ENCODE measurements at regions not wholly inside any gene's neighbourhood (a gene's known extent, or its start where the extent isn't known, plus 50 kb on each side); places are given as distances from the start of the nearest gene placed in this dataset.

GRCh38 chr12:93185369-93185741 lies 192.4 kb upstream of the NUDT4 start:
- Histone ChIP-seq H3K27me3 (ENCODE audit: control insufficient read depth, low read length) (no peaks in the 10 kb centered on the region), H4K20me1 (ENCODE audit: control insufficient read depth, insufficient read depth, low read depth, low read length) (no peaks in the 10 kb centered on the region), H3K4me3 (ENCODE audit: low read length) (peak overlapping the region; percentile 59; the same call in 1 of the 2 replicates), H3K27ac (ENCODE audit: low read depth, low read length) (no peak overlapping the region), H3K79me2 (ENCODE audit: control insufficient read depth, low read length) (no peaks in the 10 kb centered on the region), H3K4me2 (ENCODE audit: low read length) (peak overlapping the region; percentile 81; the same call in 1 of the 2 replicates), H3F3A (ENCODE audit: control insufficient read depth, insufficient read depth) (no peaks in the 10 kb centered on the region), H3K9me2 (replicated peaks; ENCODE audit: control insufficient read depth, low read length) (no peaks in the 10 kb centered on the region), H3K4me1 (ENCODE audit: control insufficient read depth, low read length) (peaks cover 49% of the 10 kb centered on the region), H3K36me3 (ENCODE audit: control insufficient read depth, low read length) (no peaks in the 10 kb centered on the region), H3K9me3 (ENCODE audit: control insufficient read depth, insufficient read depth, low read length) (no peaks in the 10 kb centered on the region)
- no peak for TF ChIP-seq CTCF (IDR thresholded peaks at IDR 0.05; ENCODE audit: low read depth, low read length, poor library complexity, severe bottlenecking)
- TF ChIP-seq EZH2phosphoT487 (IDR thresholded peaks at IDR 0.05; ENCODE audit: borderline replicate concordance, low read length): no peak

GRCh38 chr12:93186131-93186530 lies 191.6 kb upstream of the NUDT4 start:
- Histone ChIP-seq H3K4me2 (ENCODE audit: low read length) (no peak overlapping the region), H3K79me2 (ENCODE audit: control insufficient read depth, low read length) (no peaks in the 10 kb centered on the region), H3K4me1 (ENCODE audit: control insufficient read depth, low read length) (peaks cover 41% of the 10 kb centered on the region), H3K9me2 (replicated peaks; ENCODE audit: control insufficient read depth, low read length) (no peaks in the 10 kb centered on the region), H3K27ac (ENCODE audit: low read depth, low read length) (no peak overlapping the region), H4K20me1 (ENCODE audit: control insufficient read depth, insufficient read depth, low read depth, low read length) (no peaks in the 10 kb centered on the region), H3F3A (ENCODE audit: control insufficient read depth, insufficient read depth) (no peaks in the 10 kb centered on the region), H3K36me3 (ENCODE audit: control insufficient read depth, low read length) (no peaks in the 10 kb centered on the region), H3K4me3 (ENCODE audit: low read length) (no peak overlapping the region), H3K9me3 (ENCODE audit: control insufficient read depth, insufficient read depth, low read length) (no peaks in the 10 kb centered on the region), H3K27me3 (ENCODE audit: control insufficient read depth, low read length) (no peaks in the 10 kb centered on the region)
- no peak for TF ChIP-seq EZH2phosphoT487 (IDR thresholded peaks at IDR 0.05; ENCODE audit: borderline replicate concordance, low read length)
- no peak for TF ChIP-seq CTCF (IDR thresholded peaks at IDR 0.05; ENCODE audit: low read depth, low read length, poor library complexity, severe bottlenecking)

GRCh38 chr12:93186621-93187020 lies 191.1 kb upstream of the NUDT4 start:
- peaks cover 36% of the 10 kb centered on the region for H3K4me1 ChIP-seq (ENCODE audit: control insufficient read depth, low read length)
- H3K4me2 ChIP-seq (ENCODE audit: low read length): no peak overlapping the region
- H3K27ac ChIP-seq (ENCODE audit: low read depth, low read length): no peak overlapping the region
- no peaks in the 10 kb centered on the region for H3K9me3 ChIP-seq (ENCODE audit: control insufficient read depth, insufficient read depth, low read length)
- H3K79me2 ChIP-seq (ENCODE audit: control insufficient read depth, low read length): no peaks in the 10 kb centered on the region
- no peak for TF ChIP-seq EZH2phosphoT487 (IDR thresholded peaks at IDR 0.05; ENCODE audit: borderline replicate concordance, low read length)
- TF ChIP-seq CTCF (IDR thresholded peaks at IDR 0.05; ENCODE audit: low read depth, low read length, poor library complexity, severe bottlenecking): no peak
- no peaks in the 10 kb centered on the region for H3F3A ChIP-seq (ENCODE audit: control insufficient read depth, insufficient read depth)
- H3K36me3 ChIP-seq (ENCODE audit: control insufficient read depth, low read length): no peaks in the 10 kb centered on the region
- H3K9me2 ChIP-seq (replicated peaks; ENCODE audit: control insufficient read depth, low read length): no peaks in the 10 kb centered on the region
- H4K20me1 ChIP-seq (ENCODE audit: control insufficient read depth, insufficient read depth, low read depth, low read length): no peaks in the 10 kb centered on the region
- H3K4me3 ChIP-seq (ENCODE audit: low read length): no peak overlapping the region
- no peaks in the 10 kb centered on the region for H3K27me3 ChIP-seq (ENCODE audit: control insufficient read depth, low read length)

All from DOHH2 (cell line).